ENCODE measurements at regions not wholly inside any gene's neighbourhood (a gene's known extent, or its start where the extent isn't known, plus 50 kb on each side); places are given as distances from the start of the nearest gene placed in this dataset.
"Not testable (repeated sequence)": the region's sequence is repeated elsewhere in the genome, so short reads cannot be mapped to it uniquely, and the experiment has no call there.

DNA sequence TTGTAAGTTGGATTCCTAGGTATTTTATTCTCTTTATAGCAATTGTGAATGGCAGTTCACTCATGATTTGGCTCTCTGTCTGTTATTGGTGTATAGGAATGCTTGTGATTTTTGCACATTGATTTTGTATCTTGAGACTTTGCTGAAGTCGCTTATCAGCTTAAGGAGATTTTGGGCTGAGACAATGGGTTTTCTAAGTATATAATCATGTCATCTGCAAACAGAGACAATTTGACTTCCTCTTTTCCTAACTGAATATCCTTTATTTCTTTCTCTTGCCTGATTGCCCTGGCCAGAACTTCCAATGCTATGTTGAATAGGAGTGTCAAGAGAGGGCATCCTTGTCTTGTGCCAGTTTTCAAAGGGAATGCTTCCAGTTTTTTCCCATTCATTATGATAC, 464.8 kb downstream of the XYLT1 start:
- not testable (repeated sequence) for DNase-seq (ENCODE audit: low spot score)

DNA sequence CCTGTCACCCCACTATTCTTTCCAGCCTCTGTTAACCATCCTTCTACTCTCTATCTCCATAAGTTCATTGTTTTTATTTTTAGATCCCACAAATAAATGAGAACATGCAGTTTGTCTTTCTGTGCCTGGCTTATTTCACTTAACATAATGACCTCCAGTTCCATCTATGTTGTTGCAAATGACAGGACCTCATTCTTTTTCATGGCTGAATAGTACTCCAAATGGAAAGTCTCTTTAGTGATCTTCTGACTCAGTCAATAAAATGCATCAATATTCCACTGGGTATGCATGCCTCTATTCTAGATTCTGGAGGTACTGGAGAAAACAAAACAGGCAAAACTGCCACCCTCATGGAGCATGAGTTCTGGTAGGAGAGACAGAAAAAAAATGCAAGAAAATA, 459.0 kb downstream of the XYLT1 start:
- DNase-seq (ENCODE audit: low spot score), result no peak

DNA sequence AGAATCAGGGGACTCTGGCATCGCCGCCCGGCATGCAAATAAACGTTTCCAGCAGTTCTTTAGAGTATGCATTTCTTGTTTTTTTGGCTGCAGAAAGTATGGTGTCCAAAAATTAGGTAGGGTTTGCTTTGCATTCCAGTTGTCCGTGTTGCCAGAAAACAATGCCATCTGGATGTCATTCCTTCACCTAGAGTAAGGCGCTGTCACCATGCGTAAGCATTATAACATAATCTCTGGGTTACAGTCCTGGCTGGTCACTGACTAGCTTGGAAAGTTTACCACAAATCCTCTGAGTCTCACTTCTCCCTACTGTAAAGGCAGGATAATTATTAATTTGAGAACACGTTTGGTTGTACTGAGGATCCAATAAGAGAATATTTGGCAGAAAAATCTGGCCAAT, 457.7 kb downstream of the XYLT1 start:
- DNase-seq (ENCODE audit: low spot score), result no peak

DNA sequence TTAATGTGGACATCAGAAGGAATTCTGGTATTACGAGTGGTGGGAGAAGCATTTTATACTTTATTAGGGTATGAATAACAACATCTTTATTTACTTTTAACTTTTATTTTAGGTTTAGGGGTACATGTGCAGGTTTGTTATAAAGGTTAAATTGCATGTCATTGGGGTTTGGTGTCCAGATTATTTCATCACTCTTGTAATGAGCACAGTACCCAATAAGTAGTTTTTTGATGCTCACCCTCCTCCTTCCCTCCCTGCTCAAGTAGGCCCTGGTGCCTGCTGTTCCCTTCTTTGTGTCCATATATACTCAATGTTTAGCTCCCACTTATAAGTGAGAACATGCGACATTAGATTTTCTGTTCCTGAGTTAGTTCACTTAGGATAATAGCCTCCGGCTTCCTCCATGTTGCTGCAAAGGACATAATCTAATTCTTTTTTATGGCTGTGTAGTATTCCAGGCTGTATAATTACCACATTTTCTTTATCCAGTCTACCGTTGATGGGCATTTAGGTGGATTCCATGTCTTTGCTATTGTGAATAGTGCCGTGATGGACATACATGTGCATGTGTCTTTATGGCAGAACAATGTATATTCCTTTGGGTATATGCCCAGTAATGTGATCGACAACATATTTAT, 456.2 kb downstream of the XYLT1 start:
- DNase-seq (ENCODE audit: low spot score), result no peak

DNA sequence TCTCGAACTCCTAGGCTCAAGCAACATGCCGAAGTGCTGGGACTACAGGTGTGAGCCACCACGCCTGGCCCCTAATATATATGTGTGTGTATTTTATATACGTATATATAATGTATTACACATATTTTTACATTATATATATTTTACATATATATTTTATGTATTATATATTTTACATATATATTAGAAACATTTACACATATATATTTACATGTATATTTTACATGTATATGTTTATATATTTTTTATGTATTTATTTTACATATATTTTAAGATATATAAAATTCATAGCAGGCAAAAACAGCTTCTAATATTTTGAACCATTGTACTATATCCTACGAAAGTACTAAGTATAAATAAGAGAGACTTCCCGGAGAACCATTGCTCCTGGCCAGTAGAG, 455.1 kb downstream of the XYLT1 start:
- DNase-seq (ENCODE audit: low spot score), result no peak

DNA sequence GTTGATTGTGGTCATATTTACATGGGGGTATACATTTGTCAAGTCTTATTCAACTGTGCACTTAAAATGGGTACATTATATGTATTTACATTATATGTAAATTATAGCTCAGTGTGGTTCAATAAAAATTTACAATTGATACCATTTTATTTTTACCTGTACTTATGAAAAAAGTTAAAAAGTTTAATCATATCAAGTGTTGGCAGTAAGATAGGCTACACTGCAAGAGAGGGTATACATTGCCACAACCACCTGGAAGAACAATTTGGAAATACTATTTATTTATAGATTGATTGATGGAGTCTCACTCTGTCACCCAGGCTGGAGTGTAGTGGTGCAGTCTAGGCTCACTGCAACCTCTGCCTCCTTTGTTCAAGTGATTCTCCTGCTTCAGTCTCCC, 453.3 kb downstream of the XYLT1 start:
- DNase-seq (ENCODE audit: low spot score), result no peak

DNA sequence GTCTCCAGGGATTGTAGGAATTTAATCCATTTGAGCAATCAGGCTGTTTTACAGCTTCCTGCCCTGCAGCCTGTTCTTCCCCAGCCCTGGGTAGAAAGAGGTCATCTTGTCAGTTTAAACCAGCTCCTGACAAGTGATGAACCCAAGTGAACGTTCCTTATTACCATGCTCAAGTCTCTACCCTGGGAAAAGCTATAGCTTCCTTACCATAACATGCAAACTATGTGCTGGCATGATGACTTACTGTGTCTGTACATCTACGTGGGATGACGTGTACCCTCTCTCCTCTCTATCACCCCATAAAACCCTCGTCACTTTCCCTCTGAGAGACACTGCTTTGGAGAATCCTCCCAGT, 452.2 kb downstream of the XYLT1 start:
- no peak for DNase-seq (ENCODE audit: low spot score)

DNA sequence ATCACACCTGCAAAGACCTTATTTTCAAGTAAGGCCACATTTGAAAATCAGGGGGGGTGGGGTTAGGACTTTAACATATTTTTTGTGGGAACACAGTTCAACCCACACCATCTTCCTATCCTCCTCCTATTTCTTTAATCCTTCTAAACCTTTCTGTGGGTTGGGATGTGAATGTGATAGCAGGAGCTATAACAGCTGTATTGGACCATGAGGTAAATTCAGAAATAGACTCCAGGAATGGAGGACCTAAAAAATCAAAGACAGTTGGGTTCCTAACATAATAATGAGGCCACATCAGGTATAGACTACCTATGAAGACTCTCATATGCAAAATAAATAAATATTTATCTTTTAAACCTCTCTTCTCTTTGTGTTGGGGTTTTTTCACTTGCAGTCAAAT, 451.4 kb downstream of the XYLT1 start:
- DNase-seq (ENCODE audit: low spot score), result no peak

DNA sequence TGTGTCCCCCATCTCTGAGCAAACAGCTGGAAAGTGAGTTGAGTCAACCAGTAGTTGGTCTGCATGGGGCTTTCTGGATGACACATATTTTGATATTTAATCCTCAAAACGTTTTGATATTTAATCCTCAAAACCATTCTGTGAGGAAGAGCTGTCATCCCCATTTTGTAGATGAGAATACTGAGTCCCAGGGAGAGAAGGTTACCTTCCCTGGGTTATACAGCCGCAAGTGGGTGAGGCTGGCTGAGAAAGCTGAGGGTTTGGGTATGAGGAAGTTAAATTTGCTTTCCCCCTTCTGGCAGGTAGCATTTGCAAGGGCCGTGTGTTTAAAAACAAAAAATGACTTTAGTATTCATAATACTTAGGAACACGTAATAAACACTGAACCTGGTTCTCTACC, 447.2 kb downstream of the XYLT1 start:
- DNase-seq (ENCODE audit: low spot score), result no peak

DNA sequence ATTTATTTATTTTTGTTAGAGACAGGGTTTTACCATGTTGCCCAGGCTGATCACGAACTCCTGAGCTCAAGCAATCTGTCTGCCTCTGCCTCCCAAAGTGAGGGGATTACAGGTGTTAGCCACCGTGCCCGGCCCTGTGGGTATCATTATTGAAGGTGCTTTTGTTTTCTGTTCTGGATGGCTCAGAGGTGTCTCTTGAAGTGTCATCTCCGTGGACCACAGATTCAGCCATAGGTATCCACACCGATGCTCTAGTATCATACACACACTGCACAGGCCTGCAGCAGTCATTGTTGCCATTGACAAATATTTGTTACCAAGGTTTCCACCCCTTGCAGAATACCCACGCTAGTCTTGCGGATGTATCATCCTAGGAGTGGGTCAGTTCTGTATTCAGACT, 446.2 kb downstream of the XYLT1 start:
- no peak for DNase-seq (ENCODE audit: low spot score)

DNA sequence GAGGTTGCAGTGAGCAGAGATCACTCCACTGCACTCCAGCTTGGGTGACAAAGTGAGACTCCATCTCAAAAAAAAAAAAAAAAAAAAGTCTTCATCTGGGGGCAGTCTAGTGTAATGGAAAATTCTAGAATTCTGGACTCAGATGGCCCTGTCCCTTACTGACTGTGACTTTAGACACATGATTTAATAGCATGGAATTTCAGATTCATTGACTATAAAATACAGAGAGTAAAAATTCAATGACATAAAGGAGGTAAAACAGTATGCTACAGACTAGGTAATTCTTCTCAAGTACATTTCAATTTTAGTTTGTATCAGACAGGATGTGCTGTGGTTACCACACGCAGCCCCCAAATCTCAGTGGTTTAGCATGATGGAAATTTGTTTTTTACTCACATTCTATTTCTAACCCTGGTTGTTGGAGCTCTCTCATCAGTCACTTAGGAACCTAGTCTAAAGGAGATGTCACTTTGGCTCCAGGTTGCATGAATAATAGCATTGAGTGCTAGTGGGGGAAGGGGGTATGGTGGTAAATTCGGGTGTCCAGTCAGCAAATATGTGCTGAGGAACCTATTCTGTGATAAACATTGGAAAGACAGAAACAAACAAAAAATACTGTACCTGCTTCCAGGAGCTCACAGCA, 444.0 kb downstream of the XYLT1 start:
- DNase-seq (ENCODE audit: low spot score), result peak; percentile 39

DNA sequence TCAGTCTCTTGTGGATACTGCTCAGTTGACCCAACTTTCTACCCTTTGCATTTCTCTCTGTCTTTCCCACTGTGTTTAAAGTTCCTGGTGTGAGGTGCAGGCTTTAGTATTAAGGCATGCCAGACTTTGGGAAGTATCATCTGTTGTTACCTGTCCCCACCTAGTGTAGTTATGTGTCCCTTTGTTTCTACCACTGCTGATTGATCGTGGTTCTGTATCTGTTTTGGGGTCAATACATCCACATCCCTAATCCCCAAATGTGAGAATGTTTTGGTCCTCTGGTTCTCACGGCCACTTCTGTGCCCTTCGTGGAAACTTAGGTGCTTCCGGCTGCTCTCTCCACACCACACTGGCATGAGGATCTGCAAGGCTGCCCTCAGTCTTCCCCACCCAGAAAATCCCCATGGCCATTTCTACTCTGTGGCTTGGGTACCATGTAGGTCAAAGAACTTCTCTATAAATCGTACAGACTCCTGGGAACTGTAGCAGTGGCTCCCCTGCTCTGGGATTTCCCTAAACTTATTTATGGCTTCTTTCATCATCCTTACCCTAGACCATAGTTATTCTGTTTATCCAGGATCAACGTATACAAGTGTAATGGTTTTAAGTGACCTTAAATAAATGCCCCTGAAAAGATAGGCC, 443.2 kb downstream of the XYLT1 start:
- no peak for DNase-seq (ENCODE audit: low spot score)

DNA sequence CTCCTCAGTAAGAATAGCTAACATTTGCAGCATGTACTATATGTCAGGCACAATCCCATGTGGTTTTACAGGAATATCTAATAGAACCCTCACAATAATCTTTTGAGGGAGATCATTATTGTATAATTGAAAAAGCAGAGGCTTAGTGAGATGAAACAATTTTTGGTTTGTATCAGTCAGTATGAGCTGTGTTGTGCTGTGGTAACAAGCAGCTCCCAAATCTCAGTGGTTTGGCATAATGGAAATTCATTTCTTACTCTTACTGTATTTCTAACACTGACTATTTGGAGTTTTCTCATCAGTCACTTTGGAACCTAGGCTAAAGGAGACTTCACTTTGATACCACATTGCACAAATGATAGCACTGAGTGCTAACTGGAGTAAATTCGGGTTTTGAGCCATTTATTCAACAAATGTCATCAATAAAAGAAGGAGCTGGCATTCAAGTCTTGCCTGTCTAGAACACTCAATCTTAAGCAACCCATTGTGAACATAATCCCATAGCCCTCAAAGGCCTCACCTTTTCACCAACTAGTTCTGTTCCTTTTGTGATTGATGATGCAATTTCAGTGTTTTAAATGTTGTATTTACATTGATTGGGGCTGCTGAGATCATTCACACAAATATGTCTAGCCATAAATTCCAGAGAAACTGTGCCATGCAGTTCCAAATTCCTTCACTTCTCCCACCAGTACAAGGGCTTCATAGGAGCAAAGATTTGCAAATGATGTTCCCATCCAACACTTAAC, 441.0 kb downstream of the XYLT1 start:
- DNase-seq (ENCODE audit: low spot score), result no peak

DNA sequence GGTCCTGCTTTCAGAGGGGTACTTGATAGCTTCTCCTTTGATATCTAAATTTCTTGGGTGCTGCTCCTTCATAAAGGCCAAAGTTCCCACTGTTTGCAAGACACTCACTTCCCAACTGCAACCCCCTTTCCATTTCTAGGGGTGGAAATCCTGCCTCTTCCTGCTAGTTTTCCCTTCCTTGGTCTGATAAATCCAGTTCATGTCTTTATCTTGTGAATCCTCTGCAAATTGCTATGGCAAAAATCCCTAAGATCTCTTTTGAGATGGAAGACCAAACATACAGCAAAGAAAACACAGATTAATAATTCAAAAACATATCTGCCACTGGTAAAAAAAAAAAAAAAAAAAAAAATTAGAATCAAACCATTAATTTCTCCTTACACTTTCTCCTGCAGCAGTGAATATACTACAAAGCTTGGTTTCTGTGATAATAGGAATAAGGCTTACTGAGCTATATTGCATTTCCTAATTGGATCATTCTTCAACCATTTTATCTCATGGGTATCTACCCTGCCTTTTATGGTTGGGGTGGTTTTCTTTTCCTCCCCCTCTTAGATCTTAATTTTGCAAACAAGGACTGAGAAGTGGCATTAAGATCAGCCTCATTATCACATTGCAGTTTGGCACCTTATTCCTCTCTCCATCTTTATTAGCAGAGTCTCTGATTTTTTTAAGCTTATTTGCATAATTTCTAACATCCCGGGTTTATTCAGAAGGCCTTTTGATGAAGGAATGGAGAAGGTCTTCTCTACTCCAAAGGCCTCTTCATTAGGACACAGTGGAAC, 439.1 kb downstream of the XYLT1 start:
- DNase-seq (ENCODE audit: low spot score), result no peak

DNA sequence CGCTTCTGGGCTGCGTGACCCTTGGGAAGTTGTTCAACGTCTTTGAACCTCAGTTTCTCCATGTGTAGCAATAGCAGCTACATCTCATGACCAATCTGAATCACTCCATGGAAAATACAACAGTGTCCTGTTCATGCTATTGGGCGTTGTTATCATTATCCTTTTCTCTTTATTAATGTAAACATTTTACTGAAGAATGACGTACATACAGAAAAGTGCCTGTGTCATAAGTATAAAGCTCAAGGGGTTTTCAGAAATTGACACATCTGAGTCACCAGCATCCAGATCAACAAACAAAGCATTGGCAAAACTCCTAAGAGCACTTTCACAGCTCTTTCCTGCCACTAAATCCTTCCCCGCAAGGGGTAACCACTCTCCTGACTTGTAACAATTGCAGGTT, 438.4 kb downstream of the XYLT1 start:
- no peak for DNase-seq (ENCODE audit: low spot score)

DNA sequence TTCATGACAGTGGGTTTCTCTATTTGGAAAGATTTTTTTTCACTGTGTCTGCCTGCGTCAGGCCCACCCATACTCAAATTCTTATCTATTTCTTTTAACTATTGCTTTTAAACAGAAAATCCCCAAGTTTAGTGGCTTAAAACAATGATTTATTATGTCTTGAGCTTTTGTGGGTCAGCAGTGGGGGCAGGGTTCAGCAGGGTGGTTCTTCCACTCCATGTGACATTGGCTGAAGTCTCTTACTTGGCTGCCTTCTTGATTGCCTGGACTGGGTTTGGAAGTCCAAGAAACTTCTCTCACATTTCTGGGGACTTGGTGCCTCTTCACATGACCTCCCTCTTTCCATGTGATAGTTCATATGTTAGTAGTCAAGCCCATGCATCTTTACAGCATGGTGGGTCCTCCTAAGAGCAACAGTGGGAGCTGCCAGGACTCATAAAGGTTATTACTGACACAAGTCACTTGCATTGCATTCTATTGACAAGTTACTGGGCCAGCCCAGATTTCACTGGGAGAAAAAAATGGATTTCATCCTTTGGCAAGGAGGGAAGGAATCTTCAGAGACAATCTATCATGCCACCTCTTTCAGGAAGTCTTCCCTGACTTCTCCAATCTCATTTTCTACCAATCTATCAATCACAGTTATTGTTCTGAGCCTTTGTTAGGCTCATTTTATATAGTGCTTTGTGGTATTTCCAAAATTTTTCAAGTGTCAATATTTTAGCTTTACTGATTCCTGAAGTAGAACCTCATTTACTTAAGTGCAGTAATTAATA, 436.1 kb downstream of the XYLT1 start:
- DNase-seq (ENCODE audit: low spot score), result no peak

DNA sequence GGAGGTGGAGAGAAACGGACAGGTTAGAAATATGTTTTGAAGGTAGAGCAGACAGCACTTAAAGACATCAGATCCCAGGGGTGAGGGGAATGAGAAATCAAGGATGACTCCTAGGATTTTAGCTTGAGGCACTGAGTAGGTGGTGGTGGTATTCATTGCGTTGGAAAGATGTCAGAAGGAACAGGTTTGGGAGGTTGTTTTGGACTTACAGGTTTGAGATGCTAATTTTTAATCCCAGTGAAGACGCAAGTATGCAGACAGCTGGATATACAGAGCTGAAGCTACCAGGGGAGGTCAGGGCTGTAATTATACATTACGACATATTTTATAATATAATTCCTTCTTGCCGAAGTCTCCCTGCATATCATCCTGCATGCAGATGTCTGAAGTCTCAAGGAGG, 433.3 kb downstream of the XYLT1 start:
- no peak for DNase-seq (ENCODE audit: low spot score)

DNA sequence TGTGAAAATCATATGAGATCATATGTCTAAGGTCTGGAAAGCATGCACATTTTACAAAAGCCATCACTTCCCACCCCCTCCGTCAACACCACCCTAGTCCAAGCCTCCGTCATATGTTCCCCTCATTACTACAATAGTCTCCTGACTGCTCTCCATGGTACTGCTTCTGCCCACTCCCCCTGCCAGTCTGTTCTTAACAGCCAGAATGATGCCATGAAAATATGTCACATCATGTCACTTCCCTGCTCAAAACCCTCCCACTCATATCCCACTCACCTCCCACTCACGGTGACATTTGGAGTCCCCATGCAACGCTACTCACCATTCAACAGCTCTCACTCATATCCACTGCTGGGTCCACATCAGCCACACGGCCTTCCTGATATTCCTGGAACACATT, 432.3 kb downstream of the XYLT1 start:
- no peak for DNase-seq (ENCODE audit: low spot score)

DNA sequence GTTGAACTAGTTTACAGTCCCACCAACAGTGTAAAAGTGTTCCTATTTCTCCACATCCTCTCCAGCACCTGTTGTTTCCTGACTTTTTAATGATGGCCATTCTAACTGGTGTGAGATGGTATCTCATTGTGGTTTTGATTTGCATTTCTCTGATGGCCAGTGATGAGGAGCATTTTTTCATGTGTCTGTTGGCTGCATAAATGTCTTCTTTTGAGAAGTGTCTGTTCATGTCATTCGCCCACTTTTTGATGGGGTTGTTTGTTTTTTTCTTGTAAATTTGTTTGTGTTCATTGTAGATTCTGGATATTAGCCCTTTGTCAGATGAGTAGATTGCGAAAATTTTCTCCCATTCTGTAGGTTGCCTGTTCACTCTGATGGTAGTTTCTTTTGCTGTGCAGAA, 421.7 kb downstream of the XYLT1 start:
- DNase-seq (ENCODE audit: low spot score), result not testable (repeated sequence)

DNA sequence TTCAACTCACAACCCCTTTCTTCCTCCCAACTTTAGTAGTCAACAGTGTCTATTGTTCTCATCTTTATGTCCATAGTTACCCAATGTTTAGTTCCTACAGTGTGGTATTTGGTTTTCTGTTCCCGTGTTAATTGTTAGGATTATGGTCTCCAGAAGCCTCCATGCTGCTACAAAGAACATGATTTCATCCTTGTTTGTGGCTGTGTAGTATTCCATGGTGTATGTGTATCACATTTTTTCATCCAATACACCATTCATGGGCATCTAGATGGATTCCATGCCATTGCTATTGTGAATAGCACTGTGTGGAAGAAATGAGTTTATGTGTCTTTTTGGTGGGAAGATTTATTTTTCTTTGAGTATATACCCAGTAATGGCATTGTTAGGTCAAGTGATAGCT, 420.3 kb downstream of the XYLT1 start:
- no peak for DNase-seq (ENCODE audit: low spot score)
